Endothelial cell of umbilical vein (primary cell): ENCODE measurements at regions not wholly inside any gene's neighbourhood (a gene's known extent, or its start where the extent isn't known, plus 50 kb on each side); places are given as distances from the start of the nearest gene placed in this dataset.

Source experiments
- BruUV-seq: library from RNA; stranded (reverse); fragments of 400-500 nt; replicated peaks from 2 replicates; lab custom pipeline; 2021; lab: Mats Ljungman, UMichigan
- CTCF ChIA-PET: fragments of 300-600, 350-600 bp; sonication (Branson Sonifier 250); formaldehyde crosslinking; loops from one replicate; lab custom pipeline; 2021; ENCODE audit warnings: antibody characterized with exemption, inconsistent platforms; lab: Charles Lee
- POLR2A ChIA-PET: fragments of 300-600, 350-600 bp; sonication (Branson Sonifier 250); formaldehyde crosslinking; loops from one replicate; lab custom pipeline; 2021; ENCODE audit warnings: antibody characterized with exemption, inconsistent platforms; lab: Charles Lee
- DNase-seq: peaks from one replicate; pipeline ENCODE4 v3.0.0-alpha.2; 2011; ENCODE audit warnings: low read depth, low spot score
- FAIRE-seq: peaks from 2 replicates; lab custom pipeline; 2011; peaks lifted over from hg19 to GRCh38; lab: Jason Lieb, UNC
- H2AFZ ChIP-seq: 2 replicates; pipeline ENCODE4 v1.6.0; 2012; ENCODE audit warnings: low read depth, low read length, control low read depth, inconsistent platforms
- H3K27ac ChIP-seq: 2 replicates; pipeline ENCODE4 v1.5.1; 2011; ENCODE audit warnings: low read depth, mild to moderate bottlenecking, control low read depth, low read length, moderate library complexity; ENCODE audit not compliant: insufficient read depth
- H3K27me3 ChIP-seq, 2 experiments: 2 replicates each; pipeline versions ENCODE4 v1.6.0 to v1.6.1; 2011; ENCODE audit warnings: low read length in 2 of 2, mixed read lengths in 1 of 2; ENCODE audit not compliant: control insufficient read depth in 2 of 2, insufficient read depth in 2 of 2
- H3K36me3 ChIP-seq, 2 experiments: 2 replicates in 1 of 2; 3 replicates in 1 of 2; pipeline ENCODE4 v1.5.1; 2011; ENCODE audit warnings: low read length in 2 of 2, mild to moderate bottlenecking in 1 of 2, moderate library complexity in 1 of 2; ENCODE audit not compliant: control insufficient read depth in 2 of 2, insufficient read depth in 2 of 2; ENCODE audit errors: extremely low read depth in 1 of 2
- H3K4me1 ChIP-seq: 3 replicates; pipeline ENCODE4 v1.5.1; 2011; ENCODE audit warnings: mild to moderate bottlenecking, low read length; ENCODE audit not compliant: control insufficient read depth, insufficient read depth; ENCODE audit errors: extremely low read depth
- H3K4me2 ChIP-seq: 2 replicates; pipeline ENCODE4 v1.6.1; 2011; ENCODE audit warnings: low read length, control low read depth, mixed read lengths; ENCODE audit not compliant: insufficient read depth
- H3K4me3 ChIP-seq, 3 experiments: fragments of 200-600 bp in 1 of 3; sonication (generic), shearing (Covaris generic) in 1 of 3; replicated peaks in 1 of 3; 2 replicates each; pipeline ENCODE4 v1.5.1; 2011 to 2016; ENCODE audit warnings: control low read depth in 3 of 3, low read length in 3 of 3, mild to moderate bottlenecking in 2 of 3, inconsistent platforms in 1 of 3, low read depth in 1 of 3, moderate library complexity in 1 of 3; ENCODE audit not compliant: insufficient read depth in 1 of 3
- H3K79me2 ChIP-seq: 2 replicates; pipeline ENCODE4 v1.6.0; 2012; ENCODE audit warnings: low read length, inconsistent platforms; ENCODE audit not compliant: control insufficient read depth, insufficient read depth
- H3K9ac ChIP-seq: replicated peaks from 2 replicates; pipeline ENCODE3; 2011; ENCODE audit warnings: low read length, control low read depth; ENCODE audit not compliant: insufficient read depth; ENCODE audit errors: extremely low read depth
- H3K9me1 ChIP-seq: replicated peaks from 3 replicates; pipeline ENCODE4 v1.6.0; 2011; ENCODE audit warnings: mild to moderate bottlenecking, low read length; ENCODE audit not compliant: control insufficient read depth, insufficient read depth; ENCODE audit errors: extremely low read depth
- H3K9me3 ChIP-seq: replicated peaks from 2 replicates; pipeline ENCODE4 v1.5.1; 2012; ENCODE audit warnings: low read length, inconsistent platforms; ENCODE audit not compliant: control insufficient read depth, insufficient read depth
- H4K20me1 ChIP-seq: replicated peaks from 2 replicates; pipeline ENCODE3; 2011; ENCODE audit warnings: mild to moderate bottlenecking, low read length; ENCODE audit not compliant: control insufficient read depth, insufficient read depth; ENCODE audit errors: extremely low read depth
- CTCF ChIP-seq, 2 donors: IDR thresholded peaks; 1 replicate in 1 of 2; 2 replicates in 1 of 2; pipeline ENCODE4 v1.5.1; 2011; ENCODE audit warnings: low read length in 2 of 2, mild to moderate bottlenecking in 2 of 2, moderate library complexity in 2 of 2, control low read depth in 1 of 2, inconsistent platforms in 1 of 2, low read depth in 1 of 2; ENCODE audit not compliant: insufficient read depth in 1 of 2; ENCODE audit errors: extremely low read depth in 1 of 2
- EZH2 ChIP-seq: IDR thresholded peaks from 2 replicates; pipeline ENCODE4 v1.6.1; 2012; ENCODE audit warnings: borderline replicate concordance, low read depth, mild to moderate bottlenecking, moderate library complexity, low read length, inconsistent platforms; ENCODE audit not compliant: severe bottlenecking
- FOS ChIP-seq: IDR thresholded peaks from 2 replicates; pipeline ENCODE4 v1.6.1; 2011; ENCODE audit warnings: mild to moderate bottlenecking, low read length, moderate library complexity, borderline replicate concordance; ENCODE audit not compliant: insufficient read depth
- GATA2 ChIP-seq: IDR thresholded peaks from 2 replicates; pipeline ENCODE4 v1.7.0; 2011; ENCODE audit warnings: low read depth, mild to moderate bottlenecking, moderate library complexity, mixed read lengths, low read length; ENCODE audit not compliant: insufficient read length, insufficient read depth
- JUN ChIP-seq: IDR thresholded peaks from 2 replicates; pipeline ENCODE4 v1.6.1; 2011; ENCODE audit warnings: borderline replicate concordance, low read depth; ENCODE audit not compliant: insufficient read length, insufficient read depth
- MYC ChIP-seq: IDR thresholded peaks from one replicate; pipeline ENCODE4 v1.6.1; 2011; ENCODE audit warnings: mild to moderate bottlenecking, low read depth, low read length
- POLR2A ChIP-seq: IDR thresholded peaks from 2 replicates; pipeline ENCODE4 v1.6.1; 2012; ENCODE audit warnings: low read depth, mild to moderate bottlenecking, control low read depth, low read length
- POLR2AphosphoS5 ChIP-seq: IDR thresholded peaks from 2 replicates; pipeline ENCODE4 v1.6.1; 2012; ENCODE audit warnings: low read depth, mild to moderate bottlenecking, control low read depth, low read length, moderate library complexity; ENCODE audit not compliant: insufficient read depth
- dilution Hi-C: fragments of 300-500 bp; cut with MboI; formaldehyde crosslinking; loops from one replicate; pipeline ENCODE4 v1.15.0; 2019; ENCODE audit warnings: low sequenced_read_pairs; ENCODE audit not compliant: extremely low pct_ligation_motif_present
- intact Hi-C: fragments of 100-400 bp; cut with micrococcal nuclease; formaldehyde crosslinking; loops from one replicate; pipeline ENCODE4 v1.10.0; 2022
- TF ChIP-seq, protein P1 (sequence below): IDR thresholded peaks from 2 replicates; pipeline ENCODE4 v1.6.1; 2011; ENCODE audit not compliant: insufficient read depth, insufficient read length

DNA sequence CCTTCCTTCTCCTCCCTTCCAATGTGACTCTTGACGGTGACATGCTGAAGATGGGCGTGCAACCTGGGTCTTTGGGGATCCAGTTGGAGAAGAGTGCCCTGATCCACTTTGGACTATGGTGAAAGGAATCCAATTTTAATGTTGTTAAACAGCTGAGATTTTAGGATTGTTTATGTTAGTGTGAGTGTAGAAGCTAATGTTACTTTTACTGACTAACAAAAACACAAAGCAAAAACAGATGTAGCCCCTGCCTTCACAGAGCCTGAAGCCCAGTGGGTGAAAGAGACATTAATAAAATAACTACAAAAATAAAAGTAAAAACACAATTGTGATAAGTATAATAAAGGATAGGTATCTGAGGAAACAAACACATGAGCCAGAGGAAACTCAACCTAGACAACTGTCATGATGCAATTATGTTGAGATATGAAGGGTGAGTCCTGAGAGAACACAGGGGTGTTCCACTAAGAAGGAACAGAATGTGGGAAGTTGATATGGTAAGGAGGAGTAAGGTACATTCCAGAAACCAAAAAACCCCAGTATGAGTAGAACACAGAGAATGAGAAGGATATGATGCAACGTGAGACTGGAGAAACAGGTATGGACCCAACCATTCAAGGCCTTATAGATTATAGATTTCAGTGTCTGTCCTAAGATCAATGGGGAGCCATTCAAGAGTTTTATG, 115.1 kb upstream of the PMFBP1 start:
- ChIA-PET POLR2A (no interaction called here), CTCF (no interaction called here)
- Histone ChIP-seq H3K79me2 (no peaks in the 10 kb centered on the region), H3K36me3 (no peaks in the 10 kb centered on the region), H3K4me1 (peaks cover 22% of the 10 kb centered on the region), H3K4me3 (no peak overlapping the region), H3K9me3 (no peaks in the 10 kb centered on the region), H3K4me2 (no peak overlapping the region), H3K9ac (no peak overlapping the region), H3K27me3 (no peaks in the 10 kb centered on the region), H2AFZ (no peak overlapping the region), H3K27ac (no peak overlapping the region), H4K20me1 (no peaks in the 10 kb centered on the region), H3K9me1 (no peaks in the 10 kb centered on the region)
- no peak for TF ChIP-seq MYC
- TF ChIP-seq EZH2 = no peak
- TF ChIP-seq, protein P1, sequence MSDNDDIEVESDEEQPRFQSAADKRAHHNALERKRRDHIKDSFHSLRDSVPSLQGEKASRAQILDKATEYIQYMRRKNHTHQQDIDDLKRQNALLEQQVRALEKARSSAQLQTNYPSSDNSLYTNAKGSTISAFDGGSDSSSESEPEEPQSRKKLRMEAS = no peak
- no peak for TF ChIP-seq FOS
- TF ChIP-seq POLR2AphosphoS5 = no peak
- TF ChIP-seq CTCF (IDR thresholded peaks at IDR 0.05; ENCODE audit: extremely low read depth in 1 of 2, insufficient read depth in 1 of 2, low read depth in 1 of 2, low read length in 2 of 2) = no peak
- TF ChIP-seq JUN = no peak
- TF ChIP-seq POLR2A = no peak
- no peak for TF ChIP-seq GATA2
- no peak for FAIRE-seq
- BruUV-seq = no TSS peak
- intact Hi-C loops (no loop called here), dilution Hi-C loops (no loop called here)
- no peak for DNase-seq
